ENCODE measurements at regions not wholly inside any gene's neighbourhood (a gene's known extent, or its start where the extent isn't known, plus 50 kb on each side); places are given as distances from the start of the nearest gene placed in this dataset.

DNA sequence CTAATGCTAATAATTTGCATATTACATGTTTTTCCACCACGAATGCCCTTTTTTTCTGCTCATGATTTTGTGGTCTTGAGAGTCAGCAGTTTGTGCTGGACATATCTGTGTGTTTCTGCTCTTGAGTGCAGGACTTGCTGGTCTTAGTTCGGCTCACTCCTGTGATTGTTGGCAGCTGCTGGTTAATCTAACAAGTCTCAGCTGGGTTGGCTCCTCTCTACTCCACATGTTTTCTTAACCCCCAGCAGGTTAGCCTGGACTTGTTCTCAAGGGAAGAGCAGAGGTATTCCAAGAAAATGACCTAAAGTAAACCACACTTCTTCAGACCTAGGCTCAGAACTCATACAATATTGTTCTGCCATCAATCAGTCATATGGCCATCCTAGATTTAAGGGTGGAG is 1238.9 kb downstream of the XPNPEP1 start:
- Histone ChIP-seq H3K4me1 (ENCODE audit: insufficient read depth) (no peaks in the 10 kb centered on the region), H3K4me3 (no peak overlapping the region), H3K36me3 (no peaks in the 10 kb centered on the region), H3K27me3 (no peaks in the 10 kb centered on the region), H3K27ac (no peak overlapping the region), H3K9me3 (no peaks in the 10 kb centered on the region)
- TF ChIP-seq EP300 (IDR thresholded peaks at IDR 0.05): no peak
- no peak for TF ChIP-seq POLR2A (IDR thresholded peaks at IDR 0.05)
- TF ChIP-seq, protein P1, sequence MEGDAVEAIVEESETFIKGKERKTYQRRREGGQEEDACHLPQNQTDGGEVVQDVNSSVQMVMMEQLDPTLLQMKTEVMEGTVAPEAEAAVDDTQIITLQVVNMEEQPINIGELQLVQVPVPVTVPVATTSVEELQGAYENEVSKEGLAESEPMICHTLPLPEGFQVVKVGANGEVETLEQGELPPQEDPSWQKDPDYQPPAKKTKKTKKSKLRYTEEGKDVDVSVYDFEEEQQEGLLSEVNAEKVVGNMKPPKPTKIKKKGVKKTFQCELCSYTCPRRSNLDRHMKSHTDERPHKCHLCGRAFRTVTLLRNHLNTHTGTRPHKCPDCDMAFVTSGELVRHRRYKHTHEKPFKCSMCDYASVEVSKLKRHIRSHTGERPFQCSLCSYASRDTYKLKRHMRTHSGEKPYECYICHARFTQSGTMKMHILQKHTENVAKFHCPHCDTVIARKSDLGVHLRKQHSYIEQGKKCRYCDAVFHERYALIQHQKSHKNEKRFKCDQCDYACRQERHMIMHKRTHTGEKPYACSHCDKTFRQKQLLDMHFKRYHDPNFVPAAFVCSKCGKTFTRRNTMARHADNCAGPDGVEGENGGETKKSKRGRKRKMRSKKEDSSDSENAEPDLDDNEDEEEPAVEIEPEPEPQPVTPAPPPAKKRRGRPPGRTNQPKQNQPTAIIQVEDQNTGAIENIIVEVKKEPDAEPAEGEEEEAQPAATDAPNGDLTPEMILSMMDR (IDR thresholded peaks at IDR 0.05): no peak
- no peak for DNase-seq
- intact Hi-C loops (cut with DNase I): no loop called here
- WGBS, 3 donors: 7 to 12% (median 7%) methylated on average over 2 of the region's 2 CpGs

DNA sequence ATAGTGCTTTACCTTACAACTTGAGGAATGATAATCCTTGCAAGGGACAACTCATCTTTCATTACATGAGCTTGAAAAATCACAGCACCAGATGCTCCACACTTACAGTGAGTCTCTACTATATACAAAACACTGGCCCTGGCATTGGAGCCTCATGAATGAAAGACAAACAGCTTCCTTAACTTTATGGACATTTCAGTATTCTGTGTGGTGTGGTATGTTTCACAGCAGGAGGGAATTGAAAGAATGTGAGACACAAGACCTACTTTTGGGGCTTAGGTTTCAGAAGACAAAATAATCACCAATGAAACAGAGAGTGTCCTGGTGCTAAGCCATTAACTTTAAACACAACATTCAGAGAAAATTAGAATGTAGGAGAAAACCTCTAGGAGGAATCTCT is 1249.6 kb downstream of the XPNPEP1 start:
- Histone ChIP-seq H3K27ac (no peak overlapping the region), H3K4me1 (ENCODE audit: insufficient read depth) (no peaks in the 10 kb centered on the region), H3K27me3 (no peaks in the 10 kb centered on the region), H3K4me3 (no peak overlapping the region), H3K9me3 (no peaks in the 10 kb centered on the region), H3K36me3 (no peaks in the 10 kb centered on the region)
- intact Hi-C loops (cut with DNase I): no loop called here
- TF ChIP-seq, protein P1 (IDR thresholded peaks at IDR 0.05): no peak
- no peak for TF ChIP-seq EP300 (IDR thresholded peaks at IDR 0.05)
- no peak for TF ChIP-seq POLR2A (IDR thresholded peaks at IDR 0.05)
- no peak for DNase-seq

DNA sequence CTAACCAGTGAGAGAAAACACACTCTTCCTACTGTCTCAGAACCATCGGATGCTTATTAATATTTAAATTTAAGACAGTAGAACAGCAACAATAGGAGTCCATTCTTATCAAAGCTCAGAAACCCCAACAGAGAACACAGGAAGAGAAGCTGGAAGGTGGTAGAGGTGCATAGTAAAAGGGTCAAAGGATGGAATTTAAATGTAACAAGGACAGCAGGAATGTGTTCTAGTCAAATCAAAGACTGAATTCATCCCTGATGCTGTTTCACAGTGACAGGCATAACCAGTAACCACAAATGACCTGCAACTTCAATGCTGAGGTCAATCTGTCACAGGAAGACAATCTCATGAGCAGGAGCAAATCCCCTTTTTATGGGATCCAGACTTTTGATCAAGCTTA is 1259.7 kb downstream of the XPNPEP1 start:
- no peaks in the 10 kb centered on the region for H3K9me3 ChIP-seq
- no peak overlapping the region for H3K4me3 ChIP-seq
- TF ChIP-seq, protein P1 (IDR thresholded peaks at IDR 0.05): no peak
- TF ChIP-seq EP300 (IDR thresholded peaks at IDR 0.05): no peak
- DNase-seq: no peak
- H3K27ac ChIP-seq: no peak overlapping the region
- intact Hi-C loops (cut with DNase I): no loop called here
- H3K4me1 ChIP-seq (ENCODE audit: insufficient read depth): no peaks in the 10 kb centered on the region
- 54 to 74% (median 67%) methylated on average over 1 of the region's 1 CpG for WGBS, 3 donors
- H3K36me3 ChIP-seq: no peaks in the 10 kb centered on the region
- H3K27me3 ChIP-seq: no peaks in the 10 kb centered on the region

- no peaks in the 10 kb centered on the region for H3K9me3 ChIP-seq
- intact Hi-C loops (cut with DNase I): no loop called here
- H3K27ac ChIP-seq: no peak overlapping the region
- no peaks in the 10 kb centered on the region for H3K27me3 ChIP-seq
- no peak for DNase-seq
- no peak overlapping the region for H3K4me3 ChIP-seq
- WGBS, 3 donors: 84 to 92% (median 87%) methylated on average over 2 of the region's 2 CpGs
- H3K36me3 ChIP-seq: no peaks in the 10 kb centered on the region
- no peaks in the 10 kb centered on the region for H3K4me1 ChIP-seq (ENCODE audit: insufficient read depth)
- TF ChIP-seq EP300 (IDR thresholded peaks at IDR 0.05): no peak
- TF ChIP-seq POLR2A (IDR thresholded peaks at IDR 0.05): no peak
- TF ChIP-seq, protein P1 (IDR thresholded peaks at IDR 0.05): no peak
Measured at GRCh38 chr10:108662975-108663374, 1260.3 kb downstream of the XPNPEP1 start.

DNA sequence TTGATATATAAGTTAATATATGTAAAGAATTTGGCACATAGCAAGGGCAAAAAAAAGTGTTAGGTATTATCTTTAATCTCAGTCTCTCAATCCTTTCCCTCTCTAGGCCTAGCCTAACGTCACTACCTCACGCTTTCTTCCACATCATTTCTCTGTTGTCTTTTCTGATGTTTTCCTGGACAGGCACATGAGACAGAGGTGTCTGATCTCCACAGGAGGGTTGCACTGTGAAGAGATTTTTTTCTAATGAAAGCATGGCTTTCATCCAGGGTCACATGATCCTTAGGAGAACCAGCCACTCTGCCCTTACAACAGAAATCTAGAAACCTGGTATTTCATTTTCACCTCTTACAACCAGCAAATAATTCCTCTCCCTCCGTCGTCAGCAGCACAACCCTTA is 1268.3 kb downstream of the XPNPEP1 start:
- no peaks in the 10 kb centered on the region for H3K9me3 ChIP-seq
- TF ChIP-seq EP300 (IDR thresholded peaks at IDR 0.05) (no peak), POLR2A (IDR thresholded peaks at IDR 0.05) (no peak)
- TF ChIP-seq, protein P1 (IDR thresholded peaks at IDR 0.05): no peak
- no peaks in the 10 kb centered on the region for H3K27me3 ChIP-seq
- 91 to 94% (median 91%) methylated on average over 4 of the region's 4 CpGs for WGBS, 3 donors
- H3K27ac ChIP-seq: no peak overlapping the region
- intact Hi-C loops (cut with DNase I): no loop called here
- H3K4me1 ChIP-seq (ENCODE audit: insufficient read depth): no peaks in the 10 kb centered on the region
- DNase-seq: no peak
- H3K4me3 ChIP-seq: no peak overlapping the region
- no peaks in the 10 kb centered on the region for H3K36me3 ChIP-seq

Measured in ovary (tissue), 7 donors.